ENCODE measurements at regions not wholly inside any gene's neighbourhood (a gene's known extent, or its start where the extent isn't known, plus 50 kb on each side); places are given as distances from the start of the nearest gene placed in this dataset.

GRCh38 chr2:5766561-5766960 lies 74.4 kb downstream of the SOX11 start:
- TF ChIP-seq CTCF (IDR thresholded peaks at IDR 0.05; ENCODE audit: poor library complexity) (no peak), EZH2 (IDR thresholded peaks at IDR 0.05; ENCODE audit: borderline replicate concordance) (no peak)

All from hepatocyte (in vitro differentiated cells).